Midbrain (tissue), 1 donor: ENCODE measurements at regions not wholly inside any gene's neighbourhood (a gene's known extent, or its start where the extent isn't known, plus 50 kb on each side); places are given as distances from the start of the nearest gene placed in this dataset.
A peak's percentile ranks its signal among the peaks of the same experiment; 100 is the strongest.

Source experiments
- DNase-seq: peaks from one replicate; lab custom pipeline; 2025; lab: John Stamatoyannopoulos, UW

- DNase-seq = no peak
Measured at GRCh38 chr14:100438678-100439592, 115.8 kb downstream of the SLC25A47 start.

GRCh38 chr14:100439781-100440180 is 116.6 kb downstream of the SLC25A47 start:
- no peak for DNase-seq

- peak; percentile 72 for DNase-seq
Measured at GRCh38 chr14:100440207-100440631, 117.1 kb downstream of the SLC25A47 start.

DNA sequence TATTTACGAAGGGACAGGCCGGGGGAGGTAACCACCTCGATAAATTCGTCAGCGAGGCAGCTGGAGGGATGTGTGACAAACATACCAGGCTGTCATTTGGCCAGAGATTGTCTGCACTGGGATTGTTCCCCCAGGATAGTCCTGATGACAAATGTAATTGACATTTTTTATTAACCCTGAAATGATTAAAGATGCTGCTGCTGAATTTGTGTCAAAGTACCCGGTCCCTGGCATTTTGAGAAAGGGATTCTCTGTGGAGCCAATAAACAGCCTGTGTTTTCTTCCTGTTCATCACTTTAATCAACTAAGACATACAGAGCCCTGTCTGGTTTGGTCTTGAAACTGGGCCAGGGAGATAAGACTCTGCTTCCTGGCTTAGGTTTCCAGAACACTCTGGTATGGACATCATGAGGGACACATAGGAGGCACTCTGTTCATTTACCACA is 117.6 kb downstream of the SLC25A47 start:
- DNase-seq = no peak

DNA sequence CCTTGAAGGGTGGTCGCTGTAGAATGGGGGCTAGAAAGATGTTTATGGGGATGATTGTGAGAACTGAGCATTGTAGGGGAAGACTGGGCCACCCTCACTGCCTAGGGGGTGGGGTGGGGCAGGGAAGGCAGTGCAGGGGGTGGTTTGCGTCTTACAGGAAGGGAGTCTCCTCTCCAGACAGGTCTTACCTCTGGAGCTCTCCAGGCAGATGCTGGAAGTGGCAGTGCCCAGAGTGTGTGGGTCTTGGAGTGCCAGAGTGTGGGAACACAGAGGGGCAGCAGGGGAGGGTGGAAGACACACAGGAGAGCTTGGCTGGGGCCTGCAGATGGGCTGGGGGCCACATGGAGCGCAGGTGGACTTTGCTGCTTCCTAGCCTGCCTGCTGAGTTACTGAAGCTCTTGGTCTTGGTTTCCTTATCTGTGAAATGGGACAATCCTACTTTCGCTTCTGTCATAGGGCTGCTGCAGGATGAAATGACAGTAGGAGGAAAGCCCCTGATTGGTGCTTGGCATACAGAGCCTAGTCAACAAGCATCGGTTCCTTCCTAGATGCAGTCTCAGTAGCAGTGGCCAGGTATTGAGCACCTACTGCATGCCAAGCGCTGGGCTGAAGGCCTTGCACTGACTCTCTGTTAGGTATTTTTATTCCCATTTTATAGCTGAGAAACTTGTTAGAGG is 118.3 kb downstream of the SLC25A47 start:
- no peak for DNase-seq

GRCh38 chr14:100442036-100442435 is 118.9 kb downstream of the SLC25A47 start:
- no peak for DNase-seq

GRCh38 chr14:100442498-100443490 is 119.7 kb downstream of the SLC25A47 start:
- no peak for DNase-seq

DNA sequence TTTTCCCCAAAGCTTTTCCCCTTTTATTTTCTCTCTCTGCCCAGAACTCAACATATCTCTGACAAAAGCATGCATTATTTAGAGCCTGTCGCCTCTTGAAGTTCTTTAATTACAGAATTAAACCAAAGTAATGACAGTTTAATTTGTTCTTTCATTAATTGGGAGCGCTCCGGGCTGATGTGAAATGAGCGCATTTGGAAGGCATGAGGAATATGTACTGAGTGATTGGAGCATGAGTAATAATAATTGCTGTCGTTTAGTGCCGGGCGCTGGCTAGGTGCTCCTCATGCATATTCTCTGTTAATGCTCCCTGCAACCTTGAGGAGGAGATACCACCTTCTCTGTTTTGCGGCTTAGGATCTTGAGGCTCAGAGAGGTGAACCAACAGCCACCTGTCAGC is 120.5 kb downstream of the SLC25A47 start:
- DNase-seq = no peak

GRCh38 chr14:100445436-100446088 is 122.4 kb downstream of the SLC25A47 start:
- DNase-seq = no peak

DNA sequence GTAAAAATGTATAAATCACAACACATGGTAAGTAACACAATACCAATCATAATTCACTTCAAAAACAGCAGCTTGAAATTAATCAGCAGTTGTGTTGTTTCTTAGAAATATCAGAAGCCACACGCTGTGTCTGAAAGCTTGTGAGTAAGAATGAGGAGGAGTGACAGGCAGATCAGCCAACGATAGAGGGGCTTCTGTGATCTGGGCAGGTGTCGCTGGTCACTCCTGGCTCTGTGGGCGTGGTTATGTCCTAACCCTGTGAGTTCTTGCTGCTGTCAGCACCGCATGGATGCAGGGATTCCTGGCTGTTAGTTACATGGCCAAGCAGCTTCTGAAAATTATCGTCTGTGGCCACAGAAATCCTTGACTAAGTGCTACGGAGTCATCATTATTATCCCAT is 123.4 kb downstream of the SLC25A47 start:
- DNase-seq = no peak

GRCh38 chr14:100448376-100448775 is 125.2 kb downstream of the SLC25A47 start:
- DNase-seq = no peak

DNA sequence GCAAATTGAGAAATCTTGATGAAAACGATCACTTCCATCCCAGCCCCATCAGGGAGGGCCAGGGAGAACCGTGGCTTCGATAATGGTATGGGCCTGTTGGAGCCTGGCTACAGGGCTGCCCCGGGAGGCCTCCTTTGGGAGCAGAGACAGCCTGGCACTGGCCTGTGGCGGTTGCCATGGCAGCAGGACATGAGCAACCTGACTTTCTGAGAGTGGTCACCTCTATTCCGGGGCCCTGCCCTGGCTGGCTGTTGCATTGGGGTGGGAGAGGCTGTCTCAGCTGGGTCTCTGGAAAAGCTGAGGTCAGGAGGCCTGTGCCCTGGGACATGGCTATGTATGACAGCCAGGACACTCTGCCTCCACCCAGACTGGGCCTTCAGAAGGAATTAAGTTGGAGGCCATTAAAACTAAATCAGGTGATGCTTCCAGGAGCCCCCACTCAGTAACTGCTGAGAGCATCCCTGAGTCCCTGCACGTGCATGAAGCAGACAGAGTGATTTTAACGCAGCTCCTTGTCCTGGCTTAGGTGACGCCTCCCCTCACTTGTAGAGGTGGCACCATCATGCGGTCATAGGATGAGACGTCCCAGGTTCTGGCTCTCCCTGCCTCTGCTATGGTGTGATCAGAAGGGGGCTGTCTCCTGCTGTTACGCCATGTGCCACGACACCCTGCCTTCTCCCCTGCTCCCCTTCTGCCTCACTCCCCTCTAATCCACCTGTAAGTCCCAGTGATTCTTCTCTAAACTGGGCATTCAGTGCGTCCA is 126.3 kb downstream of the SLC25A47 start:
- DNase-seq = no peak

DNA sequence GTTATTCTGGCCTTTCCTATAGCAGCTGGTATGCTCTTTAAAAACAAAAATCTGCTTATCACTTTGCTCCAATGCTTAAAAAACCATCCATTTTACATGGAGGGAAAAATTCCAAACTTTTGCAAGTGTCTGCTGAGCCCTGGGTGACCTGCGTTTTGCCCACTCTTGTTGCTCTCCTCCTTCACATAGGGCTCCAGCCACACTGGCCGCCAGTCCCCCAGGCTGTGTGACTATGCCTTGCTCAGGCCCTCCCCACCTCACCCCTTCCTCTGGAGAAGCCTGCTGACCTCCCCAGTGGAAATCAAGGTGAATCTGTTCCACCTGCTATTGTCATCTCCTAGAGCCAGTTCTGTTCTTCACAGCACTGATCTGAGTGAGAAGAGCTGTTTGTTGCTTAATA is 126.9 kb downstream of the SLC25A47 start:
- DNase-seq = no peak

DNA sequence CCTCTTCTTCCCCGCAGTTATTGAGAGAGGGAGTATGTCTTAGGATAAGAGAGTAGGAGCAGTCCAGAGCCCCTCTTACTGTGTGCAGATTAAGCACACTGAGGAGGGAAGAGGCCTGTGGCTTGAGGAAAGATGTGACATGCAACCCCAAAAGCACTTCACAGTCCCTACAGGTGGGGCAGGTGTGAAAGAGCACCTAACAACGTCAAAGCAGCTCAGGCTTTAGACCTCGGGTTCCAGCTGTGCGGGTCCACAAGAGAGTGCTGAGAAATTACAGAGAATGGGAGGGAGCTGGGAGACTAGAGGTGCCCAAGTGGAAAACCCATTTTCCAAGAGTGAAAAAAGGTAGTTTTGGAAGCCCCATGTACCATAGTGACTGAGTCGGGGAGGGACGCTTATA is 127.6 kb downstream of the SLC25A47 start:
- no peak for DNase-seq

DNA sequence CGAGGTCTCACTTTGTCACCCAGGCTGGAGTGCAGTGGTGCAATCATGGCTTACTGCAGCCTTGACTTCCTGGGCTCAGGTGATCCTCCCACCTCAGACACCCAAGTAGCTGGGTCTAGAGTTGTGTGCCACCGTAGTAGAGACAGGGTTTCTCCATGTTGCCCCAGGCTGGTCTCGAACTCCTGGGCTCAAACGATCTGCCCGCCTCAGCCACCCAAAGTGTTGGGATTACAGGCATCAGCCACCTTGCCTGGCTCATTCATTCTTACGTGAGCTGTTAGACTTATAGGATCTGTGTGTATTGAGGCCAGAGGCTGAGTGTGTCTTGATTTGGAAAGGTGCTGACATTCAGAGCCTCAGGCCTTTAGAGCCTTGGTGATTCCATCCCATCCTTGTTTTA is 128.1 kb downstream of the SLC25A47 start:
- no peak for DNase-seq

DNA sequence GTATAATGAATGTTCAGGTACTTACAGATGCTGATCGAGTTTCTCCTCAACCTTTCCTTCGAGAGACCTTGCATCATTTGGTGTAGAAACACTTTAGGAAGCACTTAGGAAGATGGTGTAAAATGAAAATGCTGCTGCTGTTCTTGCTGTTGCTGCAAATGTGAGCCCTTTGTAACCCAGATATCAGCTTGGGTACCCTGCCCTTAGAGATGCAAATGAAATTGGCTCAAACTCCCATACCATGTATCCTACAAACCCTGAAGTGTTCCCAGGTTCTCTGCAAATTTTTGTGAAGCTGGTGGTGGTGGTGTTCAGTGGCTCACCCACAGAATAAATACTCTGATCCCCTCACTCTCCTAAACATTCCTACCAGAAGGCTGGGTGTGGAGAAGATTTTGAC is 130.8 kb downstream of the SLC25A47 start:
- no peak for DNase-seq

GRCh38 chr14:100454437-100454836 is 131.3 kb downstream of the SLC25A47 start:
- no peak for DNase-seq

DNA sequence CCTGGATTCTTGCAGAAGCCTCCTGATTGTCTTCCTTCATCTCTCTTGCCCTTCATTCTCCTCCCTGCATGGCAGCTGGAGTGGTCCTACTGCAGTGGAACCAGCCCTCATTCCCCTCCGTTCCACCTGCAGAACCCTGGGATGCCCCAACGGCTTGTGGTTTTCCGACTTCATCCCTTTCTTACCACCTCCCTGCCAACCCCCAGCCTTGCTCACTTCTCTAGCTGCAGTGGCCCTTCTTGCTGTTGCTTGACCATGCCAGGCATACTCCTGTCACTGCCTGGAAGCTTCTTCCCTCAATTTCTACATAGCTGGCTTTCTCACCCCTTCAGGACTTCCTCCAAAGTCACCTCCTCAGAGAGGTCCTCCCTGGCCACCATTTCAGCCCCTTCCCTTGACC is 123.3 kb downstream of the BEGAIN start:
- no peak for DNase-seq

DNA sequence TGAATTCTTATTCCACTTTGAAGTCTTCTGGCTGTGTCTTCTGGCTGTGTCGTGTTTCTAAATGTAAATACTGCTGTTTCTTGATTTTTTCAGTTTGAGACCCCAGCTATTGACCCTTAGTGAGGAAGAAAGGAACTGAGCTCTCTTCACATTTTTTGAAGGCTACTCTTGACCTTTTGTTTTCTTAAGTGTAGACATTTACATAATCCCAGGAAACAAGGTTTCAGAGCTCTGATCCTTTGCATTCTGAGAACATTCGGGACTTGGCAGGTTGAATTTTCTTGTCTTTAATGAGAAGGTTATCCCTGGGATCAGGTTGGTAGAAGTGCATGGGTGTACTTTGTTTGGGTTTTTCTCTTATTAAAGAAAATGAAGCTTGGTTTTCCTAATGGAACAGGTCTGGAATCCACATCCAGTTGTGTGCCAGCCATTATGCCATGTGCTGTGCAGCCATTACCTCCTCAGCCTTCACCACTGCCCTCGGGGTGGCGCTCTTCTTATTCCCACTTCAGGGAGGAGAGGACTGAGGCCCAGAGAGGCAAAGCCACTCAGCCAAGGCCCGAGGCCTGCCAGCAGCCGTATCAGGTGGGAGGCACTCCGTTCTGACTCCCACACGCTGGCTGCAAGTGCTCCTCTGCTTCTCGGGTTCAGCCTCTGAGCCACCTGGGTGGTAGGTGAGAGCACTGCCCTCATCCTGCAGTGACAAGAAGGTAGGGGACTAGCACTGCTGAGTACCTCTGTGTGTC is 120.9 kb downstream of the BEGAIN start:
- DNase-seq = no peak
